PC-3 (cell line): ENCODE measurements at regions not wholly inside any gene's neighbourhood (a gene's known extent, or its start where the extent isn't known, plus 50 kb on each side); places are given as distances from the start of the nearest gene placed in this dataset.

Experiments
- EZH2phosphoT487 ChIP-seq: fragments of 300-600 bp; sonication (generic); IDR thresholded peaks from 2 replicates; pipeline ENCODE4 v1.6.1; 2018; ENCODE audit warnings: mild to moderate bottlenecking, antibody characterized with exemption, low read length, borderline replicate concordance
- TF ChIP-seq, protein P1 (sequence below): fragments of 300-600 bp; sonication (generic); conservative IDR thresholded peaks from 2 replicates; pipeline ENCODE4 v1.5.1; 2017; ENCODE audit warnings: antibody characterized with exemption, low read depth, mild to moderate bottlenecking, low read length

DNA sequence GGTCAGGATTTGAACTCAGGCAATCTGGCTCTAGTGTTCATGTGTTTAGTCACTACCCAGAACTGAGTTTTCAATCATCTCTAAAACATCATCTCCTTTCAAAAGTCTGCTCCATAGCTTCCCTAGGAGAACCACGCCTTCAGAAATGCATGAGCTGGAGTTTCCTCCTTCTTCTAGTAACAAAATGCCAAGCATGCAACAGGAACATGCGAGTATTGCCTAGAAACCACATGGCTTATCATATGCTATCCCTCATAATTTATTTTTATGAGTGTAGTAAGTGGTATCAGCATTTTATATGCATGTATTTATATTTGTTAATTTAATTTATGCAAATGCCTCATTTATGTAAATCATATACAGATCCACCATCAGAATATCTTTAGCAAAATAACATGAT lies 170.9 kb downstream of the RAB11FIP2 start:
- TF ChIP-seq, protein P1, sequence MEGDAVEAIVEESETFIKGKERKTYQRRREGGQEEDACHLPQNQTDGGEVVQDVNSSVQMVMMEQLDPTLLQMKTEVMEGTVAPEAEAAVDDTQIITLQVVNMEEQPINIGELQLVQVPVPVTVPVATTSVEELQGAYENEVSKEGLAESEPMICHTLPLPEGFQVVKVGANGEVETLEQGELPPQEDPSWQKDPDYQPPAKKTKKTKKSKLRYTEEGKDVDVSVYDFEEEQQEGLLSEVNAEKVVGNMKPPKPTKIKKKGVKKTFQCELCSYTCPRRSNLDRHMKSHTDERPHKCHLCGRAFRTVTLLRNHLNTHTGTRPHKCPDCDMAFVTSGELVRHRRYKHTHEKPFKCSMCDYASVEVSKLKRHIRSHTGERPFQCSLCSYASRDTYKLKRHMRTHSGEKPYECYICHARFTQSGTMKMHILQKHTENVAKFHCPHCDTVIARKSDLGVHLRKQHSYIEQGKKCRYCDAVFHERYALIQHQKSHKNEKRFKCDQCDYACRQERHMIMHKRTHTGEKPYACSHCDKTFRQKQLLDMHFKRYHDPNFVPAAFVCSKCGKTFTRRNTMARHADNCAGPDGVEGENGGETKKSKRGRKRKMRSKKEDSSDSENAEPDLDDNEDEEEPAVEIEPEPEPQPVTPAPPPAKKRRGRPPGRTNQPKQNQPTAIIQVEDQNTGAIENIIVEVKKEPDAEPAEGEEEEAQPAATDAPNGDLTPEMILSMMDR, result no peak
- no peak for TF ChIP-seq EZH2phosphoT487
